ENCODE measurements at regions not wholly inside any gene's neighbourhood (a gene's known extent, or its start where the extent isn't known, plus 50 kb on each side); places are given as distances from the start of the nearest gene placed in this dataset.

DNA sequence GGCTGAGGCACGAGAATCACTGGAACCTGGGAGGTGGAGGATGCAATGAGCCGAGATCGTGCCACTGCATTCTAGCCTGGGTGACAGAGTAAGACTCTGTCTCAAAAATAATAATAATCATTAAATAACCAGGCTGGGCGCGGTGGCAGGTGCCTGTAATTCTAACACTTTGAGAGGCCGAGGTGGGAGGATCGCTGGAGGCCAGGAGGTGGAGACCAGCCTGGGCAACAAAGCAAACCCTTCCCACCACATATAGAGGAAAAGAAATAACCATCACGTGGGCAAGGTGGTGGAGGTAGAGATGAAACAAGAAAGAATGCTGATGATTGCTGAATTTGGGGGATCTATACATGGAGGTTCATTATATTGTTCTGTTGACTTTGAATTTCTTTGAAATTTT, 63.4 kb upstream of the PIM1 start:
- Mint-ChIP-seq H3K9me3 (ENCODE audit: low read depth) (no peaks in the 10 kb centered on the region), H3K4me1 (ENCODE audit: low read depth) (peaks cover 42% of the 10 kb centered on the region), H3K4me3 (ENCODE audit: low read depth) (no peak overlapping the region), H3K27ac (no peak overlapping the region), H3K27me3 (no peaks in the 10 kb centered on the region), H3K36me3 (ENCODE audit: insufficient read depth) (no peaks in the 10 kb centered on the region)
- DNase-seq (ENCODE audit: low spot score, unreplicated experiment), result no peak
- TF ChIP-seq, protein P1, sequence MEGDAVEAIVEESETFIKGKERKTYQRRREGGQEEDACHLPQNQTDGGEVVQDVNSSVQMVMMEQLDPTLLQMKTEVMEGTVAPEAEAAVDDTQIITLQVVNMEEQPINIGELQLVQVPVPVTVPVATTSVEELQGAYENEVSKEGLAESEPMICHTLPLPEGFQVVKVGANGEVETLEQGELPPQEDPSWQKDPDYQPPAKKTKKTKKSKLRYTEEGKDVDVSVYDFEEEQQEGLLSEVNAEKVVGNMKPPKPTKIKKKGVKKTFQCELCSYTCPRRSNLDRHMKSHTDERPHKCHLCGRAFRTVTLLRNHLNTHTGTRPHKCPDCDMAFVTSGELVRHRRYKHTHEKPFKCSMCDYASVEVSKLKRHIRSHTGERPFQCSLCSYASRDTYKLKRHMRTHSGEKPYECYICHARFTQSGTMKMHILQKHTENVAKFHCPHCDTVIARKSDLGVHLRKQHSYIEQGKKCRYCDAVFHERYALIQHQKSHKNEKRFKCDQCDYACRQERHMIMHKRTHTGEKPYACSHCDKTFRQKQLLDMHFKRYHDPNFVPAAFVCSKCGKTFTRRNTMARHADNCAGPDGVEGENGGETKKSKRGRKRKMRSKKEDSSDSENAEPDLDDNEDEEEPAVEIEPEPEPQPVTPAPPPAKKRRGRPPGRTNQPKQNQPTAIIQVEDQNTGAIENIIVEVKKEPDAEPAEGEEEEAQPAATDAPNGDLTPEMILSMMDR (IDR thresholded peaks at IDR 0.05; ENCODE audit: unreplicated experiment), result no peak

DNA sequence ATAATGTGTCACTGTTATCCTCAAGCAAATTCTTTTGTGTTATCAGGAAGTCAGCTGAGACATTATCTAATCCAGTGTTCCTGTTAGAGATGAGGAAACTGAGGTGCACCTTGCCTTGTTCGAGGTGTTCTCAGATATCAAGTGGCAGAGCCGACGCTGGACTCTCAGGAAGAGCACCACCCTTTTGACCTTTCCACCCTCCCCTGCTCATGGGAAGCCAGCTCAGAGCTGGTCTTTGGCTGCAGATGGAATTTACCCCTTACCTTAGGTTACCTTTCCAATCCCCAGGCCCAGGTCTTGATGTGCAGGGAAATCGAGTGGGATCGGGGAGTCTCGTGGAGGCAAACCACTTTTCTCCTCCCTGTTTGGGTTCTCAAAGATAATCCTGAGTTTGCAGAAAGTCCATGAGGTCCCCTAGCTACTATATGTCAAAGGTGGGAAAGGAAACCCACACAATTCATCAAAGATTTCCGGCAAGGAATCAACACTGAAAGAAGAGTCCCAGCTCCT, 62.9 kb upstream of the PIM1 start:
- Mint-ChIP-seq H3K27me3 (no peaks in the 10 kb centered on the region), H3K4me1 (ENCODE audit: low read depth) (peaks cover 39% of the 10 kb centered on the region)

GRCh38 chr6:37109714-37110499, 60.0 kb upstream of the PIM1 start:
- Mint-ChIP-seq H3K9me3 (ENCODE audit: low read depth) (no peaks in the 10 kb centered on the region), H3K4me3 (ENCODE audit: low read depth) (peak overlapping the region; percentile 25), H3K27ac (peak overlapping the region; percentile 82), H3K27me3 (no peaks in the 10 kb centered on the region), H3K4me1 (ENCODE audit: low read depth) (peaks cover 14% of the 10 kb centered on the region), H3K36me3 (ENCODE audit: insufficient read depth) (peaks cover 2% of the 10 kb centered on the region)
- no peak for DNase-seq (ENCODE audit: low spot score, unreplicated experiment)
- TF ChIP-seq, protein P1 (IDR thresholded peaks at IDR 0.05; ENCODE audit: unreplicated experiment), result no peak

More for the DNA sequence above, 62.9 kb upstream of the PIM1 start:
- Mint-ChIP-seq H3K36me3 (ENCODE audit: insufficient read depth) (no peaks in the 10 kb centered on the region), H3K4me3 (ENCODE audit: low read depth) (no peak overlapping the region), H3K27ac (no peak overlapping the region), H3K9me3 (ENCODE audit: low read depth) (no peaks in the 10 kb centered on the region)
- TF ChIP-seq, protein P1 (IDR thresholded peaks at IDR 0.05; ENCODE audit: unreplicated experiment), result no peak
- DNase-seq (ENCODE audit: low spot score, unreplicated experiment), result no peak

DNA sequence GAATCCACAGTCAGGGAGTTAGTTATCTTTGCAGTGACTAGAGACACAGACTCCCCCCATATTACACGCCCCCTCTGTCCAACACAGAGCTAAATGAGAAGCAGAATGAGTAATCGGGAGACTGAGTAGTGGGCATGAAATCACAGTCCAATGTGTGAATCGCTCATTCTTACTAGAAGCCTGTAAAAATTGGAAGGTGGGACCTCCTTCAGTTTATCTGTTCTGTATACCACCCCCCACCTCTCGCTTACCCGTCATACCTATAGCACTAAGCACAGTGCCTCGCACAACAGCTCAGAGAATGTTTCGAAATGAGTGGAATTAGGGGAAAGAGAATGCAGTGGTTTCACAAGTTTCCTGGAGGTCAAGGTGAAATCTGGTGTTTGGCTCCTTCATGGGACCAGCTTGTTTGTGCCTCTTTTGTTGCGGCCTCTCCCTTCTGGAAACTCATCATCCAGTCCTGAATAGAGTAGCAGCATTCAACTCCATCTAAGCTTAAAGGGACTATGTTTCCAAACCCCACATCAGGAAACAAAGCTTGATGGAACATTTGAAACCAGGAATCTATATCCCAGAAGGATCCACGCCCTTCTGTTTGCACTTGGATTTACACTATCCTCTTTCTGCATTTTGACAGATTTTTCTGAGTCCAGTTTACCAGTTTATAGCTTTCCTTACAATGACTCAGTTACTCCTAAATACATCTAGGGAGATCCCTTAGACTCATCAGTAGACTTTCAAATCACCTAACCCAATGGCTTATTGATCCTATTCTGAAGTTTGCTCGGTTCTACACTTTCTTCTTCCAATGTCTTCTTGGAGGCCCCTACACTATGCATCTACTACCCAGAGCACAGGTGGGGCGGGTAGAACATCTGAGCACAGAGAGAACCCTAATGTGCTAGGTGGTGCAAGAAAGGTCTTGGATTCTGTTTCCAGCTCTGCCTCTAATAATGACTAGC, 59.2 kb upstream of the PIM1 start:
- peaks cover 2% of the 10 kb centered on the region for H3K36me3 Mint-ChIP-seq (ENCODE audit: insufficient read depth)
- H3K27ac Mint-ChIP-seq, result no peak overlapping the region
- H3K4me3 Mint-ChIP-seq (ENCODE audit: low read depth), result no peak overlapping the region

More for the DNA sequence above, 59.2 kb upstream of the PIM1 start:
- no peak for DNase-seq (ENCODE audit: low spot score, unreplicated experiment)
- H3K9me3 Mint-ChIP-seq (ENCODE audit: low read depth), result no peaks in the 10 kb centered on the region
- H3K4me1 Mint-ChIP-seq (ENCODE audit: low read depth), result peaks cover 13% of the 10 kb centered on the region
- no peaks in the 10 kb centered on the region for H3K27me3 Mint-ChIP-seq
- TF ChIP-seq, protein P1 (IDR thresholded peaks at IDR 0.05; ENCODE audit: unreplicated experiment), result no peak

All from progenitor cell of endocrine pancreas (in vitro differentiated cells).